Endothelial cell of umbilical vein (primary cell): ENCODE measurements at regions not wholly inside any gene's neighbourhood (a gene's known extent, or its start where the extent isn't known, plus 50 kb on each side); places are given as distances from the start of the nearest gene placed in this dataset.

Experiments used
- BruUV-seq: library from RNA; stranded (reverse); fragments of 400-500 nt; replicated peaks from 2 replicates; lab custom pipeline; 2021; lab: Mats Ljungman, UMichigan
- CTCF ChIA-PET: fragments of 300-600, 350-600 bp; sonication (Branson Sonifier 250); formaldehyde crosslinking; loops from one replicate; lab custom pipeline; 2021; ENCODE audit warnings: antibody characterized with exemption, inconsistent platforms; lab: Charles Lee
- POLR2A ChIA-PET: fragments of 300-600, 350-600 bp; sonication (Branson Sonifier 250); formaldehyde crosslinking; loops from one replicate; lab custom pipeline; 2021; ENCODE audit warnings: antibody characterized with exemption, inconsistent platforms; lab: Charles Lee
- DNase-seq: peaks from one replicate; pipeline ENCODE4 v3.0.0-alpha.2; 2011; ENCODE audit warnings: low read depth, low spot score
- FAIRE-seq: peaks from 2 replicates; lab custom pipeline; 2011; peaks lifted over from hg19 to GRCh38; lab: Jason Lieb, UNC
- H2AFZ ChIP-seq: 2 replicates; pipeline ENCODE4 v1.6.0; 2012; ENCODE audit warnings: low read depth, low read length, control low read depth, inconsistent platforms
- H3K27ac ChIP-seq: 2 replicates; pipeline ENCODE4 v1.5.1; 2011; ENCODE audit warnings: low read depth, mild to moderate bottlenecking, control low read depth, low read length, moderate library complexity; ENCODE audit not compliant: insufficient read depth
- H3K27me3 ChIP-seq, 2 experiments: 2 replicates each; pipeline versions ENCODE4 v1.6.0 to v1.6.1; 2011; ENCODE audit warnings: low read length in 2 of 2, mixed read lengths in 1 of 2; ENCODE audit not compliant: control insufficient read depth in 2 of 2, insufficient read depth in 2 of 2
- H3K36me3 ChIP-seq, 2 experiments: 2 replicates in 1 of 2; 3 replicates in 1 of 2; pipeline ENCODE4 v1.5.1; 2011; ENCODE audit warnings: low read length in 2 of 2, mild to moderate bottlenecking in 1 of 2, moderate library complexity in 1 of 2; ENCODE audit not compliant: control insufficient read depth in 2 of 2, insufficient read depth in 2 of 2; ENCODE audit errors: extremely low read depth in 1 of 2
- H3K4me1 ChIP-seq: 3 replicates; pipeline ENCODE4 v1.5.1; 2011; ENCODE audit warnings: mild to moderate bottlenecking, low read length; ENCODE audit not compliant: control insufficient read depth, insufficient read depth; ENCODE audit errors: extremely low read depth
- H3K4me2 ChIP-seq: 2 replicates; pipeline ENCODE4 v1.6.1; 2011; ENCODE audit warnings: low read length, control low read depth, mixed read lengths; ENCODE audit not compliant: insufficient read depth
- H3K4me3 ChIP-seq, 3 experiments: fragments of 200-600 bp in 1 of 3; sonication (generic), shearing (Covaris generic) in 1 of 3; replicated peaks in 1 of 3; 2 replicates each; pipeline ENCODE4 v1.5.1; 2011 to 2016; ENCODE audit warnings: control low read depth in 3 of 3, low read length in 3 of 3, mild to moderate bottlenecking in 2 of 3, inconsistent platforms in 1 of 3, low read depth in 1 of 3, moderate library complexity in 1 of 3; ENCODE audit not compliant: insufficient read depth in 1 of 3
- H3K79me2 ChIP-seq: 2 replicates; pipeline ENCODE4 v1.6.0; 2012; ENCODE audit warnings: low read length, inconsistent platforms; ENCODE audit not compliant: control insufficient read depth, insufficient read depth
- H3K9ac ChIP-seq: replicated peaks from 2 replicates; pipeline ENCODE3; 2011; ENCODE audit warnings: low read length, control low read depth; ENCODE audit not compliant: insufficient read depth; ENCODE audit errors: extremely low read depth
- H3K9me1 ChIP-seq: replicated peaks from 3 replicates; pipeline ENCODE4 v1.6.0; 2011; ENCODE audit warnings: mild to moderate bottlenecking, low read length; ENCODE audit not compliant: control insufficient read depth, insufficient read depth; ENCODE audit errors: extremely low read depth
- H3K9me3 ChIP-seq: replicated peaks from 2 replicates; pipeline ENCODE4 v1.5.1; 2012; ENCODE audit warnings: low read length, inconsistent platforms; ENCODE audit not compliant: control insufficient read depth, insufficient read depth
- H4K20me1 ChIP-seq: replicated peaks from 2 replicates; pipeline ENCODE3; 2011; ENCODE audit warnings: mild to moderate bottlenecking, low read length; ENCODE audit not compliant: control insufficient read depth, insufficient read depth; ENCODE audit errors: extremely low read depth
- EZH2 ChIP-seq: IDR thresholded peaks from 2 replicates; pipeline ENCODE4 v1.6.1; 2012; ENCODE audit warnings: borderline replicate concordance, low read depth, mild to moderate bottlenecking, moderate library complexity, low read length, inconsistent platforms; ENCODE audit not compliant: severe bottlenecking
- FOS ChIP-seq: IDR thresholded peaks from 2 replicates; pipeline ENCODE4 v1.6.1; 2011; ENCODE audit warnings: mild to moderate bottlenecking, low read length, moderate library complexity, borderline replicate concordance; ENCODE audit not compliant: insufficient read depth
- GATA2 ChIP-seq: IDR thresholded peaks from 2 replicates; pipeline ENCODE4 v1.7.0; 2011; ENCODE audit warnings: low read depth, mild to moderate bottlenecking, moderate library complexity, mixed read lengths, low read length; ENCODE audit not compliant: insufficient read length, insufficient read depth
- JUN ChIP-seq: IDR thresholded peaks from 2 replicates; pipeline ENCODE4 v1.6.1; 2011; ENCODE audit warnings: borderline replicate concordance, low read depth; ENCODE audit not compliant: insufficient read length, insufficient read depth
- MYC ChIP-seq: IDR thresholded peaks from one replicate; pipeline ENCODE4 v1.6.1; 2011; ENCODE audit warnings: mild to moderate bottlenecking, low read depth, low read length
- POLR2A ChIP-seq: IDR thresholded peaks from 2 replicates; pipeline ENCODE4 v1.6.1; 2012; ENCODE audit warnings: low read depth, mild to moderate bottlenecking, control low read depth, low read length
- POLR2AphosphoS5 ChIP-seq: IDR thresholded peaks from 2 replicates; pipeline ENCODE4 v1.6.1; 2012; ENCODE audit warnings: low read depth, mild to moderate bottlenecking, control low read depth, low read length, moderate library complexity; ENCODE audit not compliant: insufficient read depth
- dilution Hi-C: fragments of 300-500 bp; cut with MboI; formaldehyde crosslinking; loops from one replicate; pipeline ENCODE4 v1.15.0; 2019; ENCODE audit warnings: low sequenced_read_pairs; ENCODE audit not compliant: extremely low pct_ligation_motif_present
- intact Hi-C: fragments of 100-400 bp; cut with micrococcal nuclease; formaldehyde crosslinking; loops from one replicate; pipeline ENCODE4 v1.10.0; 2022
- TF ChIP-seq, protein P1 (sequence below), 2 donors: IDR thresholded peaks; 1 replicate in 1 of 2; 2 replicates in 1 of 2; pipeline ENCODE4 v1.5.1; 2011; ENCODE audit warnings: low read length in 2 of 2, mild to moderate bottlenecking in 2 of 2, moderate library complexity in 2 of 2, control low read depth in 1 of 2, inconsistent platforms in 1 of 2, low read depth in 1 of 2; ENCODE audit not compliant: insufficient read depth in 1 of 2; ENCODE audit errors: extremely low read depth in 1 of 2
- TF ChIP-seq, protein P2 (sequence below): IDR thresholded peaks from 2 replicates; pipeline ENCODE4 v1.6.1; 2011; ENCODE audit not compliant: insufficient read depth, insufficient read length

DNA sequence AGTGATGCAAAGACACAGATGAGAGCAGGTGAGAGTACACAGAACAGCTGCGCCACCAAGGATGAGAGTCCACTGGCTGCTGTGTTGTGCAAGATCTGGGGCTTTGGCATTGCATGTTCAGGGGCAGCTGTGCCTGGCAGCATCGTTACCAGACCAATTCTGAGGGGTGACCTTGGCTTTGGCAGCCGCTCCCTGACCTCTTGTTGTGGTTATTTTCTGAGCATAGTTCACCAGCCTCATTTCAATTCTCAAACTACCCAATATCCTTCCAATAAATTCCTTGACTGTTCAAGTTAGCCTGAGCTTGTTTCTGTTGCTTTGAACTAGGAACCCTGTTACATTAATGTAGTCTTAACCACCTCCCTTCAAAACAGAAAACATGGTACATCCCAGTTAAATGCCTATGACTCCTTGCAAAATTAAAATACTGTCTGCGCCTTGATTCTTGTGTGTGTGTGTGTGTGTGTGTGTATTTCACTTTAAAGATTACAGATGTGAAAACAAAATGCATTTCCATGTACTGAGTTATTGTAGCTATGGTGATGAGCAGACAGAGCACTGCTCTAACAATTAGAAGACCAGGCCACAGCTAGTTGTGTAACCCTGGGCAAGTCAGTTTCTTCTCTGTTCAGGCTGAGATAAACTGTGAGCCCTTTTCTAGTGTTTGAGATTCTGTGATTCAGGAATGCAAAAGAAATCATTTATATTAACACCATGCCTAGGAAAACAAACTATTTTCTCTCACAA lies 106.3 kb upstream of the GUCA2B start:
- no peak overlapping the region for H3K27ac ChIP-seq
- no peak for TF ChIP-seq POLR2AphosphoS5
- TF ChIP-seq JUN = no peak
- no peak for TF ChIP-seq EZH2
- TF ChIP-seq, protein P1, sequence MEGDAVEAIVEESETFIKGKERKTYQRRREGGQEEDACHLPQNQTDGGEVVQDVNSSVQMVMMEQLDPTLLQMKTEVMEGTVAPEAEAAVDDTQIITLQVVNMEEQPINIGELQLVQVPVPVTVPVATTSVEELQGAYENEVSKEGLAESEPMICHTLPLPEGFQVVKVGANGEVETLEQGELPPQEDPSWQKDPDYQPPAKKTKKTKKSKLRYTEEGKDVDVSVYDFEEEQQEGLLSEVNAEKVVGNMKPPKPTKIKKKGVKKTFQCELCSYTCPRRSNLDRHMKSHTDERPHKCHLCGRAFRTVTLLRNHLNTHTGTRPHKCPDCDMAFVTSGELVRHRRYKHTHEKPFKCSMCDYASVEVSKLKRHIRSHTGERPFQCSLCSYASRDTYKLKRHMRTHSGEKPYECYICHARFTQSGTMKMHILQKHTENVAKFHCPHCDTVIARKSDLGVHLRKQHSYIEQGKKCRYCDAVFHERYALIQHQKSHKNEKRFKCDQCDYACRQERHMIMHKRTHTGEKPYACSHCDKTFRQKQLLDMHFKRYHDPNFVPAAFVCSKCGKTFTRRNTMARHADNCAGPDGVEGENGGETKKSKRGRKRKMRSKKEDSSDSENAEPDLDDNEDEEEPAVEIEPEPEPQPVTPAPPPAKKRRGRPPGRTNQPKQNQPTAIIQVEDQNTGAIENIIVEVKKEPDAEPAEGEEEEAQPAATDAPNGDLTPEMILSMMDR (IDR thresholded peaks at IDR 0.05; ENCODE audit: extremely low read depth in 1 of 2, insufficient read depth in 1 of 2, low read depth in 1 of 2, low read length in 2 of 2) = no peak
- TF ChIP-seq GATA2 = no peak
- TF ChIP-seq MYC = no peak
- TF ChIP-seq POLR2A = no peak
- TF ChIP-seq, protein P2, sequence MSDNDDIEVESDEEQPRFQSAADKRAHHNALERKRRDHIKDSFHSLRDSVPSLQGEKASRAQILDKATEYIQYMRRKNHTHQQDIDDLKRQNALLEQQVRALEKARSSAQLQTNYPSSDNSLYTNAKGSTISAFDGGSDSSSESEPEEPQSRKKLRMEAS = no peak
- no peak for TF ChIP-seq FOS
- intact Hi-C loops = no loop called here
- BruUV-seq = no TSS peak
- H3K9ac ChIP-seq = no peak overlapping the region
- no peaks in the 10 kb centered on the region for H3K9me1 ChIP-seq
- ChIA-PET CTCF (no interaction called here), POLR2A (no interaction called here)
- no peak for FAIRE-seq
- H3K27me3 ChIP-seq = peaks cover 5 to 12% of the 10 kb centered on the region in 2 experiments
- no peaks in the 10 kb centered on the region for H3K4me1 ChIP-seq
- dilution Hi-C loops = no loop called here
- H4K20me1 ChIP-seq = no peaks in the 10 kb centered on the region
- H3K4me3 ChIP-seq = no peak overlapping the region
- H2AFZ ChIP-seq = no peak overlapping the region
- H3K9me3 ChIP-seq = no peaks in the 10 kb centered on the region
- no peak overlapping the region for H3K4me2 ChIP-seq
- DNase-seq = no peak
- H3K79me2 ChIP-seq = no peaks in the 10 kb centered on the region
- no peaks in the 10 kb centered on the region for H3K36me3 ChIP-seq
